Mesodermal cell (in vitro differentiated cells): ENCODE measurements at regions not wholly inside any gene's neighbourhood (a gene's known extent, or its start where the extent isn't known, plus 50 kb on each side); places are given as distances from the start of the nearest gene placed in this dataset.

ENCODE experiments used
- H3K27ac ChIP-seq: 2 replicates; pipeline ENCODE4 v1.7.0; 2013; ENCODE audit warnings: mild to moderate bottlenecking, low read depth, low read length, moderate library complexity; ENCODE audit not compliant: severe bottlenecking
- H3K36me3 ChIP-seq: 2 replicates; pipeline ENCODE4 v1.7.1; 2013; ENCODE audit warnings: mild to moderate bottlenecking, low read length, moderate library complexity; ENCODE audit not compliant: control insufficient read depth, insufficient read depth
- H3K4me1 ChIP-seq: one replicate; pipeline ENCODE4 v1.7.1; 2013; ENCODE audit warnings: mild to moderate bottlenecking, low read length; ENCODE audit not compliant: insufficient read depth, control insufficient read depth, poor library complexity, severe bottlenecking
- H3K4me3 ChIP-seq: 2 replicates; pipeline ENCODE4 v1.7.0; 2013; ENCODE audit warnings: low read length, control low read depth, mild to moderate bottlenecking; ENCODE audit not compliant: insufficient read depth, poor library complexity, severe bottlenecking; ENCODE audit errors: extremely low read depth
- H3K9me3 ChIP-seq: 2 replicates; pipeline ENCODE4 v1.7.1; 2013; ENCODE audit warnings: mild to moderate bottlenecking, low read length, moderate library complexity; ENCODE audit not compliant: control insufficient read depth
- WGBS, 2 experiments: methylation state at CpG; one replicate each; pipeline ENCODE4 v1.1.5; 2013; ENCODE audit warnings: missing lambda C conversion rate in 2 of 2; ENCODE audit not compliant: insufficient coverage in 2 of 2; 5-methylcytosine and 5-hydroxymethylcytosine counted together

- H3K4me3 ChIP-seq: no peak overlapping the region
- no peaks in the 10 kb centered on the region for H3K36me3 ChIP-seq
- H3K9me3 ChIP-seq: no peaks in the 10 kb centered on the region
- WGBS, 2 experiments: no CpG with 5 or more reads among the region's 1 CpG
- no peaks in the 10 kb centered on the region for H3K4me1 ChIP-seq
- no peak overlapping the region for H3K27ac ChIP-seq
These were observed 78.8 kb upstream of the COMTD1 start for GRCh38 chr10:75314570-75314969.

DNA sequence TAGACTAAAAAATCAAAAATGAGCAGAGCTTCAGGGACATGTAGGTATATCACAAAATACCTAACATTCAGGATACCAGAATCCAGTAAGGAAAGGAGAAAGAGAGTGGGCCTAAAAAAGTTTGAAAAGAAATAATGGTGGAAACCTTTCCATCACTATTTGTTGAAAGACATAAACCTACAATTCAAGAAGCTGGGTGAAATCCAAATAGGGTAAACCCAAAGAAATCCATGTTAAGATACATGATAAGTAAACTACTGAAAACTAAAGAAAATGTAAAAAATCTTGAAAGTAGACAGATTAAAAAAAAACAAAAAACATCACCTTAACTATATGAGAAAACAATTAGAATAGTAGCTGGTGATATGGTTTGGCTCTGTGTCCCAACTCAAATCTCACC lies 76.7 kb upstream of the COMTD1 start:
- Histone ChIP-seq H3K27ac (no peak overlapping the region), H3K4me3 (no peak overlapping the region), H3K9me3 (no peaks in the 10 kb centered on the region), H3K4me1 (no peaks in the 10 kb centered on the region), H3K36me3 (no peaks in the 10 kb centered on the region)

GRCh38 chr10:75305675-75306074 lies 69.9 kb upstream of the COMTD1 start:
- Histone ChIP-seq H3K27ac (no peak overlapping the region), H3K4me1 (no peaks in the 10 kb centered on the region), H3K36me3 (no peaks in the 10 kb centered on the region), H3K4me3 (no peak overlapping the region), H3K9me3 (peaks cover 6% of the 10 kb centered on the region)

- Histone ChIP-seq H3K4me3 (no peak overlapping the region), H3K27ac (no peak overlapping the region), H3K9me3 (peaks cover 6% of the 10 kb centered on the region), H3K4me1 (no peaks in the 10 kb centered on the region), H3K36me3 (no peaks in the 10 kb centered on the region)
- WGBS, 2 experiments: 100% methylated on average over 1 of the region's 2 CpGs; no CpG with 5 or more reads in 1 of the 2 experiments
These were observed 69.1 kb upstream of the COMTD1 start for GRCh38 chr10:75304741-75305390.

- peaks cover 6% of the 10 kb centered on the region for H3K9me3 ChIP-seq
- WGBS, 2 experiments: no CpG with 5 or more reads among the region's 1 CpG
- H3K36me3 ChIP-seq: no peaks in the 10 kb centered on the region
- no peaks in the 10 kb centered on the region for H3K4me1 ChIP-seq
- H3K27ac ChIP-seq: no peak overlapping the region
- H3K4me3 ChIP-seq: no peak overlapping the region
These were observed 68.6 kb upstream of the COMTD1 start for GRCh38 chr10:75304313-75304712.

DNA sequence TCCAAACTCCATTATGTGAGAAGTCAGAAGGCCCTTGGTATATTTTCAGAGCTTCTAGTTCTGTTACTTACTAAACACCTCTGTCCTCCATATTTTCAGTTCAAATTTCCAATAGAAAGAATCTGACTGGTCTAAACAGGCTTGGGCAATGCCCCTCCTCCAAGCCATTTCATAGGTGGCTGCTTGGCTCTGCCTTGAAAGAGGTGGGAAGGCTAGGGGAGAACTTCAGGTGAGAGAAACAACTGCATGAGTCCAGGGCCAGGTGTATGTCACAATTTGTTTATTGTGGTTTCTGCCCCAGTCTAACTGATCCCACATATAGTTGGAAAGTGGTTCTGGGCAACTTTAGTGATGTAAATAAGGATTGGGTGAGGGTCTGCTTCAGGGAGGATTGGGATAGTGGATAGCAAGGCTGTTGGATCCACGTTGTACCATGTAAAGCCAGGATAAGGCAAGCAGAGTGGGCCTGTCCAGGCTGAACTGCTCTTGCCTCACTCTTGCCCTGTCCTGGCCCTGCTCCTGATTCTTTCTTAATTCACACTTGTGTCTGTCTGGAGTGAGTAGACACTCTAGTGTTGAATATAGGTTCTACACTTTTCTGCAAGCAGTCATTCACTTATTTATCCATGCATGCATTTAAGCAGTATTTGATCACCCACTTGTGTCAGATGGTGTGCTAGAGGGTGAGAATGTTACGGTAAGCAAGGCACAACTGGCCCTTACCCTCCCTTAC lies 67.5 kb upstream of the COMTD1 start:
- 78 to 83% methylated on average over 1 of the region's 2 CpGs for WGBS, 2 experiments
- Histone ChIP-seq H3K4me1 (no peaks in the 10 kb centered on the region), H3K36me3 (no peaks in the 10 kb centered on the region)

GRCh38 chr10:75302029-75302428 lies 66.3 kb upstream of the COMTD1 start:
- no peak overlapping the region for H3K4me3 ChIP-seq
- no peak overlapping the region for H3K27ac ChIP-seq
- H3K36me3 ChIP-seq: no peaks in the 10 kb centered on the region
- H3K4me1 ChIP-seq: peaks cover 8% of the 10 kb centered on the region
- no CpG with 5 or more reads among the region's 1 CpG for whole genome bisulfite sequencing, 2 experiments
- peaks cover 6% of the 10 kb centered on the region for H3K9me3 ChIP-seq

More for the DNA sequence above, 67.5 kb upstream of the COMTD1 start:
- no peak overlapping the region for H3K27ac ChIP-seq
- H3K9me3 ChIP-seq: peaks cover 6% of the 10 kb centered on the region
- H3K4me3 ChIP-seq: no peak overlapping the region

GRCh38 chr10:75297021-75297599 lies 61.4 kb upstream of the COMTD1 start:
- H3K36me3 ChIP-seq: no peaks in the 10 kb centered on the region
- peaks cover 40% of the 10 kb centered on the region for H3K4me1 ChIP-seq
- H3K4me3 ChIP-seq: peak overlapping the region; percentile 2
- 0 to 22% methylated on average over 1 of the region's 2 CpGs for WGBS, 2 experiments
- no peaks in the 10 kb centered on the region for H3K9me3 ChIP-seq
- peak overlapping the region; percentile 96 for H3K27ac ChIP-seq

GRCh38 chr10:75295868-75296441 lies 60.2 kb upstream of the COMTD1 start:
- 71 to 86% methylated on average over 7 of the region's 10 CpGs for WGBS, 2 experiments
- H3K9me3 ChIP-seq: no peaks in the 10 kb centered on the region
- H3K36me3 ChIP-seq: no peaks in the 10 kb centered on the region
- peak overlapping the region; percentile 33 for H3K4me3 ChIP-seq
- peaks cover 40% of the 10 kb centered on the region for H3K4me1 ChIP-seq
- H3K27ac ChIP-seq: peak overlapping the region; percentile 96

GRCh38 chr10:75294866-75295701 lies 59.3 kb upstream of the COMTD1 start:
- Histone ChIP-seq H3K4me3 (peak overlapping the region; percentile 33), H3K27ac (peak overlapping the region; percentile 96), H3K9me3 (peaks cover 4% of the 10 kb centered on the region), H3K4me1 (peaks cover 40% of the 10 kb centered on the region), H3K36me3 (no peaks in the 10 kb centered on the region)
- WGBS, 2 experiments: 5 to 13% methylated on average over 13 to 31 of the region's 57 CpGs
